ENCODE measurements at regions not wholly inside any gene's neighbourhood (a gene's known extent, or its start where the extent isn't known, plus 50 kb on each side); places are given as distances from the start of the nearest gene placed in this dataset.

DNA sequence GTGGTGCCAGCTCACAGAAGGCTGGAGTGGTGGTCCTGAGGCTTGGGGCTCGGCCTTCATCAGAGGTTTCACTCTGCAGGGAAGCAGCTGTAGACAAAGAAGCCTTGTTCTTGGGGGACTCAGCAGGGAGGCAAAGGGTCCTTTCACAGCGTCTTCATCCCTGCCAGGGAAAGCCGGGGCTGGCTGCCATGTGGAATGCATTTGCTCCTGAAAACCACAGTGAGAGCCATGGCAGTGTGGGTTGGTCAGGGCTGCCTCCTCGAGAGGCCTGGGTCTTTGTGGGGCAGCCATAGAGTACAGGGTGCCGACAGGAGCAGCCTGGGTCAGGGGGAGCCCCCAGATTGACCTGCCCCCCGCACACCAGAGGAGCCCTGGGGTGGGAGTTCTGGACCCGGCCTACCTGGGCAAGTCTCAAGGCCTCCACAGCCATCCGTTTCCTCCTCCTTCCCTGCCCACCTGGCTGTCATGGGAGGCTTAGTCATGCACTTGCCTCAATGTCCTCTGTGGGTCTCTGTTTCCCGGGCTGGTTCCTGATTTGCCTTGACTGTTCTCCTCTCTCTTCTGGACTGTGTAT lies 144.0 kb downstream of the CDC5L start:
- intact Hi-C loops (cut with micrococcal nuclease), result no loop called here

DNA sequence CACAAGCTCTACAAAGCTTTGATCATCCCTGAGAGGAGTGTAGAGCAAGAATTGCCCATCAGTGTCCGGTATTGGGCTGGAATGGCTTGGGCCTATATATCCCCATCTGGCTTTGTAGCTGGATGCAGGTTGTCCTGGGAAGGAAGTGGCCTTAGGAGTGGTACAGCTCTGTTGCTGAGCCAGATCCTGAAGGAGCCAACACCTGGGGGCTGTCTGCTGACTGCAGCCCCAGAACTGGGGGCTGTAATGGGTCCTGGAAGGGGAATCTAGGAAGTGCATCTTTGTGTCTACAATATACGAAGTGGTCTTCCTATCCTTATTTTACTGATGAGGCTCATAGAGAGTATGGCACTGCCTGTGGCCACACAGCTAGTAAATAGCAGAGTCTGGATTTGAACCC lies 145.9 kb downstream of the CDC5L start:
- intact Hi-C loops (cut with micrococcal nuclease), result no loop called here

DNA sequence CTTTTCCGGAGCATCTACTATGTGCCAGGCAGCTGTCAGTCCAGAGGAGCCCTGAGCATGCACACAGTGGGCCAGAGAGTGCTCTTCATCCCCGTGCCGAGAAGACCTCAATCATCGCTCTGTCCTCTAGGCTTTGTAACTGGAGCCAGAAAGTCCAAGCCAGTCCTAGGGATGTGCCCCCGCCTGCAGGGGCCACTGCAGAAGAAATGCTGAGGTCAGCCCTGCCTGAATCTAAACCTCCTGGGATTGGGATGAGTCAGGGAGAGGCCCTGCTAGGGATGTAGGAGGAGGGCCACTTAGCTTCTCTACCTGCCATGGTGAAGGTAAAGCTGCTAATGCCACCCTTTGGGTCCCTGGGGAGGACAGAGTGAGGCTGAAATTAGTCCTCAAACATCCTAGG lies 146.8 kb downstream of the CDC5L start:
- intact Hi-C loops (cut with micrococcal nuclease), result no loop called here

DNA sequence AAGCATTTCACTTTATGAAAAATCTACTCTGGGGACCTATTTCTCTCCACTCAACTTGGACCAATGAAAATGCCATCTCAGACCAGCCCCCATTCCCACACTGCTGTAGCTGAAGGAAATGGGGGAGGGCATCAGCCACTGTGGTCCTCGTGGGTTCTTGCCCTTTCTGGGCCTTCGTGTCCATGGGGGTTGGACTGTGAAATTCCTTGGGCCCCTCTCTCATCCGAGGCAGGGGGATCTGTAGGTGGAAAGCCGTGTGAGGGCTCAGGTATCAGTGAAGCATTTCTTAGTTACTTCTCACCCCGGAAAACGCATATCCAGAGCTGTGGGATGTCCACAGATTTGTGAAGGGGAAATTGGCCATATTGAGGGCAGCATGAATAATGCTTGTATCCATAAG lies 147.9 kb downstream of the CDC5L start:
- intact Hi-C loops (cut with micrococcal nuclease), result no loop called here

DNA sequence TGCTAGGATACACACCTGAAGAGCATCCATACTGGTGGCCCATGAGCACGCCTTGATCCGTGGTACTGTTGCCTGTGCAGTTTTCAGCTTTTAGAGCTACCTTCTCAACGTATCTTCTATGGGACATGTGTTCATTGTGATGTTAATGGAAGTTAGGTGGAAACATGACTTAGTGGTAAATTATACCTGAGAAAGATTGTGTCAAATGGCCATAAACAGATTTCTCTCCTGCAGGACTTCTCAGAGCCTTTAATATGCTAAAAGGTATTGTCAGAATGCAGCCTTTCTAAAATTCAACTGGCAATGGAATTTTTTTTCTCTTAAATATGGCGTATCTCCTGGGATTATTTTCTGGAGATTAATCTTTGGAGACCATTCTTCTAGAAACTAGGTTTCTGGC lies 148.5 kb downstream of the CDC5L start:
- intact Hi-C loops (cut with micrococcal nuclease), result no loop called here

DNA sequence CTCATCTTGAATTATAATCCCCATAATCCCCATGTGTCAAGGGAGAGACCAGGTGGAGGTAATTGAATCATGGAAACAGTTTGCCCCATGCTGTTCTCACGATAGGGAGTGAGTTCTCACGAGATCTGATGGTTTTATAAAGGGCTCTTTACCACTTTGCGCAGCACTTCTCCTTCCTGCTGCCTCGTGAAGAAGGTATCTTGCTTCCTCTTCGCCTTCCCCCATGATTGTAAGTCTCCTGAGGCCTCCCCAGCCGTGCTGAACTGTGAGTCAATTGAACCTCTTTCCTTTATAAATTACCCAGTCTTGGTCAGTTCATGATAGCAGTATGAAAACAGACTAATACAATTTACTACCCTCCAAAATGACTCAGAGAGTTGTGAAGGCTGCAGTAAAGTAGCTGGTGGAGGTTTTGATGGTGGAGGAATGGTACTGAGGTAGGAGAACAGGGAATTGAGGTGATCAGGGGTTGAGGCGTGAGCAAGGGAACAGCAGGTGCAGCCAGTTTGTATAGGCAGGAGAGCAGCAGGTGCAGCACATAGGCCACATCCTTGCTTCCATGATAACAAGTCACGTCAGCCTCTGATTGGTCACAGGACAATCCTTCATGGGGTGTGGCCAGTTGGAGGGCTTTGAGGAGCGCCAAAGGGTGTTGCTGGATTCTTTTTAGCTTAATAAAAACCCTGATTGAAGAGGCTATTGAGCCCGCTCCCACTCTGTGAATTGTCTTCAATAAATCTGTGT lies 150.0 kb downstream of the CDC5L start:
- intact Hi-C loops (cut with micrococcal nuclease), result no loop called here

DNA sequence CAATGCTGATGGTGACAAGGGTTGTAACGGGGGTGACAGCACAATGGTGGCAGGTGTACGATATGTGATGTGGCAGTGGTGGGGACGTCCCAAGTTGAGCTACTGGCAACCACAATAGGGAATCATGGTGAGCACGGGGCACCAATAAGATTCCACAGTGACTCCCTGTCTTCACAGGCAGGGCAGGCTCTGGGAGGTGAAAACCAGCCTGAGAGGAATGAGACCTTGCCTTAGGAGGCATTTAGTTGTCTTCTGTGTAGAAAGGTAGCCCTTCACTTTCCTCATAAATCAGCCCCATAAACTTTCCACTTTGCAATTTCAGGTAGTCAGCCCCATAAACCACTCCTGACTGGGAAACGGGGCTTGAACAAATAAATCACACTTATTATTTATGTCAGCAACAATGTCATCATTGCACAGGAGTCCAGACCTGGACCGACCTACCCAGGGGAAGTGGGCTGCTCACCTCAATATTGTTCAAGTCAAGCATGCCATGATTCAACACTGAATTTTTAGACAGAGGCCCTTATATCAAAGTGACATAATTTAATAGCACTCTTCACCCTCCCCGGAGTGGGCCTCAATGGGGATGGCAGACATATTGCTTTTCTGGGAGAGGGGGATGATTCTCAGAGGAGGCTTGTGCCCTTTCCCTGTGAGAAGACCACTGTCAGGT lies 150.8 kb downstream of the CDC5L start:
- intact Hi-C loops (cut with micrococcal nuclease), result no loop called here

DNA sequence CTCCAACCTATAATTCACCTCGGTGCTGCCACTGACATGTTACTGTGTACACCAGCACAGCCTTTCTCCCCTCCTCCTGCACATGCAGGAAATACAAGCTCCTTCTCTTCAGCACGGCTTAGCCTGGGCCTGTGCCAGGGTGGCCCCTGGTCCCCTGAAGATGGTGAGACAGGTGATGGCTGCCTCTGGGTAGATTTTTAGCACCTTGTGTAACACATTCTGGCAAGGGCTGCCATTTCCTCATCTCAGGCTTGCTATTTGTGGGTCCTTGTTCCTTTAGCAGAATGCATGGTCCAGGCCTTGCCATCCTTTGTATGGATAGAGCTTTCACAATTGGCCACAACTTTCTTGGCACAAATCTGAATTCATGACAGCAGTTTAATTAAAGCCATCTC lies 151.3 kb downstream of the CDC5L start:
- intact Hi-C loops (cut with micrococcal nuclease), result no loop called here

DNA sequence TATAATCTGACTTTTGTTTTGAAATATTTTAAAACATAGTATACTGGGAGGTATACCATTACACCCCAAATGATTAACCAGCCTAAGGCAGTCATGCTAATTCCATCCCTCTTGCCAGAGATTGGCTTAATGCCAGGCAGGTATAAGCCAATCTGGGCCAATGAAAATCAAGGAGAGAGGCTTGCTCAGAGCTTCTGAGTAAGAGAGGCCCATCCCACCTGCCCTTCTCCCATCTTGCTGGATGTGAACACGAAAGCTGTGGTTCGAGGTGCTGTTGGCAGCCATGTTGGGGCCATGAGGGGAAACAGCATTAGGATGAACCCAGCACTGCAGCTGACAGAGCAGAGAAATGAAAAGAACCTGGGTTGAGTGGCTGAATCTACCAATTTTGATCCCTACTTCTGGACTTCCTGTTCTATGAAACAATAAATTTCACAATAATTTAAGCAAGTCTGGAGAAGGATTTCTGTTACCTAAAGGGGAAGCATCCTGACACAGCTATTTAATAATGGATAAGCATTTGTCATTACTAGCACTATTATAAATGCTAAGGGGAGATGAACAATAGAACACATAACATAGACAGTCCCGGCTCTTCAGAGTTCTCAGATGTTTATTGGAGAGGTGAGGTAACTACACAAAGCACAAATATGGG lies 152.3 kb downstream of the CDC5L start:
- intact Hi-C loops (cut with micrococcal nuclease), result no loop called here

DNA sequence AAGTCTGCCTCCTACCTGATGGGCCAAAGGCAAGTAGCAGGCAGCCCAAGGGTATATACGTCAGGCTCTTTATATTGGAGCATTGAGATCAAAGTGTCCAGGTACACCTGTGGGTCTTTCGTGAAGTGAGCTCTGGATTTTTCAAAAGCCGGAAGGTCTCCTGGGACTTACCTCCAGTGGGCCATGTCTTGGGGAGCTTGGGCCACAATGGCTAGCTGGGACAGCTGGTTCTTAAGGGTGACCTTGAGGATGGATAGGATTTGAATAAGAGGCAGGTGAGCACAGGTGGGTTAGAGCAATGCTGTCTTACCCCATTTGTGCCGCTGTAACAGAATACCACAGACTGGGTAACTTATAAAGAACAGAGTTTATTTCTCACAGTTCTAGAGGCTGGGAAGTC lies 153.4 kb downstream of the CDC5L start:
- intact Hi-C loops (cut with micrococcal nuclease), result no loop called here

DNA sequence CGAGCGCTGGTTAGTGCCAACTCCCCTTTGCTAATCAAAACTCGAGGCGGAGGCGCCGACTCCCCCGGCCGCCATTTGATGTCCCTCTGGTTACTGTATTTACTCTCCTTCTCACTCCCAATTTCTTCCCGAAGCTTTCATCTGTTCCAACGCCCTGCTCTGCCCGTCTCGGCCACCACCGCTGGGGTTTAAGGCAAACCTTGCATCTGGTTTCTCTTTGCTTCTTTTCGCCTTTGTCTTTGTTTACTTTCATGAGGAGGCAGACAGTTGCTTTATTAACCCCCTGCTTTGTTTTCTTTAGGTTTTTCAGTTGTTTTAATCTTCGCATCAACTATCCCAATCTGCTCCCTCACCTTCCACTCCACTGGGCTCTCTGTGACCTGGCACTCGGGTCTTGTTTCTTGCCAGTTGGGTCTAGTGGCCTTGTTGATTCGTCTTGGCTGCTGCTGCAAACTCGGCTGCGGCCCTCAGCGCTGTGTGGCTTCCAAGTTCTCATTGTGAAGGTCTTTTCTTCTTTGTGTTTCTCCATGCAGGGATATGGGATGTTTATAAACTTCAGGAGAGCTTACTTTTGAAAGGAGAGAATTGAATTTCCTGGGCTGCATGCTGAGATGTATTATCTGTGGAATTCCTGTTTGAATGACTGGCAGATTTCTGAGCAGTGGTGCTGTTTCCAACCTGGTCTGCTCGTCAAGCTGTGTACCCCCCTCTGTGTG lies 155.1 kb downstream of the CDC5L start:
- intact Hi-C loops (cut with micrococcal nuclease), result no loop called here

DNA sequence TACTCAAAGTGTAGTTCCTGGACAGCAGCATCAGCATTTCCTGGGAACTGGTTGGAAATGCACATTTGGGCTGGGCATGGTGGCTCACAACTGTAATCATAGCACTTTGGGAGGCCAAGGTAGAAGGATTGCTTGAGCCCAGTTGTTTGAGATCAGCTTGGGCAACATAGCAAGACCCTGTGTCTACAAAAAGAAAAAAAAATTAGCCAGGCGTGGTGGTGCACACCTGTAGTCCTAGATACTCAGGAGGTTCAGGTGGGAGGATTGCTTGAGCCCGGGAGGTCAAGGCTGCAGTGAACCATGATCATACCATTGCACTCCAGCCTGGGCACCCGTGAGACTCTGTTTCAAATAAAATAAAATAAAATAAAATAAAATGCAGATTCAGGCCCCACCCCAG lies 156.2 kb downstream of the CDC5L start:
- intact Hi-C loops (cut with micrococcal nuclease), result no loop called here

DNA sequence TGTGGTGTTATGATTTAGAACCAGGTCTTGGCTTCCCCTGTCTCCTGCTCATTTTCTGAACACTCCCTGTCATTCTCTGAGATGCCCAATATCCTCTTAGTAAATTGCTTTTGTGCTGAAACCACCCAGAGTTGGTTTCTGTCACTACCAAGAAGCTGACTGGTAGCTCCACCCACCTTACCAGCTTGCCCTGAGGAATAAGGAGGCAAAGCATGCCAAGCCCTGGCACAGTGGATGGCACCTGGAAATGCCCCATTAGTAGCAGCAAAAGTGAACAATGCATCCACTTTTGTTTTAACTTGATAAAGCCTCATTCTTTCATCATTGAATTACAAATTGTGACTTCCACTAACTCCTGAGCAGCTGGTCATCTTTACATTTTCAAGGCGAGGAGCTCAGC lies 157.7 kb downstream of the CDC5L start:
- intact Hi-C loops (cut with micrococcal nuclease), result no loop called here

DNA sequence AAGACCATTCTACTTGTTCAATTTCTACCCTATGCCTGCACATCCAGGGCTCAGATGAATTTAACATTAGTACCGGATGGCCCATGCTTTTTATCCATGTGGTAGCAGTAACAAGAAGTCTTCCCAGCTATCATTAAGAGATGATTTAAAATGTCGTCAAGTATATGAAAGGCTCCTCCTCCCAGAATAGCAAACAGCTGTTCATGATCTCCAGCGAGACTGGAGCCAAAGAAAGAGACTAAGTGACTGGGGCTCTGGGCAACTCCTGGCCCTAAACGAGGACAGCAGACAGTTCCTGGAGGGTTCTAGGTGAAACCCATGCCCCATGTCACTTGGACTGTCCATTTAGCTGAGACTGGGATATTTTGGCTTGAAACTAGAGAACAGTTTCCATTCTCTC lies 160.8 kb downstream of the CDC5L start:
- intact Hi-C loops (cut with micrococcal nuclease), result no loop called here

DNA sequence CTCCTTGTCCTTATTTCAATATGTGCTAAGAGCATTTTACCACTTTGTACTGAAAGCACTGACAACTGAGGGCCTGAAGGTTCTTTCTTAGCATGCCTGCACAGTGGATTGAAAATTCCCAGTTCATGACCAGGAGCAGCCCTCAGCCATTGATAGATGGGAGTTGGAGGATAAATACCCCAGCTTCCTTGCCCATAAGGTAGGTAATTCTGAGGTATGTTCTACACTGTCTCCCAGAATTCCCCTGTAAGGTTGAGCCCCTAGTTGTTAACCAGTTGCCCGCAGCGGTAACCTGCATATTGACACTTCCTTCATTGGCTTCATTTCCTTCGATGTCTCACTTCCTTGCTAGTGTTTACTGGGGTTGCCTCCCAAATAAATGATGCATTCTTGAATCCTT lies 162.0 kb downstream of the CDC5L start:
- intact Hi-C loops (cut with micrococcal nuclease), result no loop called here

DNA sequence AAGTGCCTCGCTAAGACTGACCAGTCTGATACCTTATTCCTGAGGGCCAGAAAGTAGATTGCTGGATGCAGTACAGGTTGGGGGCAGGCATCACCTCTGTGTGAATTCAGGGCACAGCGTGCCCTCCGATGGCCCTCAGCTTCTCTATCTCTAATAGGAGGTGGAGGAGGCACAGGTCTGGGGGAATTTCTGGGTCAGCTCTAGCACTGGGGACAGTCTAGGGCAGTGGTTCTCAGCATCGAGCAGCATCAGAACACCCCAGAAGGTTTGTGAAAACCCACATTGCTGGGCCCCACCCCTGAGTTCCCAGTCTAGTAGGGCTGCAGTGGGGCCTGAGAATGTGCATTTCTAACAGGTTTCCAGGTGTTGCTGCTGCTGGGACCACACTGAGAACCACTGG lies 166.7 kb downstream of the CDC5L start:
- intact Hi-C loops (cut with micrococcal nuclease), result no loop called here

DNA sequence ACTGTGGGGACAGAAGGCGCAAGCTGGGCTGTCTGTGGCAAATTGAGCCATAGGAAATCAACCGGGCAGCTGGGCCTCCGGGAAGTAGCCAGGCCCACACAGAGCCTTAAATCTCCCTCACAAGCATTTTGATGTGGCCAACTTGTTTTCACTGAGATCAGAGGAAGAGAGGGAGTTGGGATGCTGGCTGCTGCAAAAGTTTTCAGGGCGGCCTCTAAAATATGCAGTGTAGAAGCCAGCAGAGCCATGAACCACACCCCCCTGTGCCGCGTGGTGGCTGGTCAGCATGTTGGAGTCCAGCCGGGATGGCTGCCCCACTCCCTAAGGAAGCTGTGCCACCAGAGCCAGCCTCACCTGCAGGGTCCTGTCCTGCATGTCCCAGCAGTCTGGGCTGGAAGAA lies 167.4 kb downstream of the CDC5L start:
- intact Hi-C loops (cut with micrococcal nuclease), result no loop called here

DNA sequence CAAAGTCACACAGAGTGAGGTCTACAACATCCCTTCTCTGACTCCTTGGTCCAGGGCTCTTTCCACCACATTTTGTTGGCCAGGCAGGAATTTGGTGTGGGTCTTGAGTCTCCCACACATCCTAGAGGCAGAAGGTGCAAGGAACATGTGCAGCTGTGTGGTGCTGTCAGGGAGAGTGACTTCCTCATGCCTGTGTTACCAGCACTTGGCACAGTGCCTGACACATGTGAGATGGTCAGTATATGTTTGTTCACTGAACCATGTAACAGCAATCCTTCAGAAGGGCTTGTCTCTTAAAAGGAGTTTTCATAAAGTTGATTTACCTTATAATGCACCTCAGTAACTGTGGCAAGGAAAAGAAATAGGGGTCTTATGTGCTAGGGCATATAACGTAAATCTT lies 168.5 kb downstream of the CDC5L start:
- intact Hi-C loops (cut with micrococcal nuclease), result no loop called here

DNA sequence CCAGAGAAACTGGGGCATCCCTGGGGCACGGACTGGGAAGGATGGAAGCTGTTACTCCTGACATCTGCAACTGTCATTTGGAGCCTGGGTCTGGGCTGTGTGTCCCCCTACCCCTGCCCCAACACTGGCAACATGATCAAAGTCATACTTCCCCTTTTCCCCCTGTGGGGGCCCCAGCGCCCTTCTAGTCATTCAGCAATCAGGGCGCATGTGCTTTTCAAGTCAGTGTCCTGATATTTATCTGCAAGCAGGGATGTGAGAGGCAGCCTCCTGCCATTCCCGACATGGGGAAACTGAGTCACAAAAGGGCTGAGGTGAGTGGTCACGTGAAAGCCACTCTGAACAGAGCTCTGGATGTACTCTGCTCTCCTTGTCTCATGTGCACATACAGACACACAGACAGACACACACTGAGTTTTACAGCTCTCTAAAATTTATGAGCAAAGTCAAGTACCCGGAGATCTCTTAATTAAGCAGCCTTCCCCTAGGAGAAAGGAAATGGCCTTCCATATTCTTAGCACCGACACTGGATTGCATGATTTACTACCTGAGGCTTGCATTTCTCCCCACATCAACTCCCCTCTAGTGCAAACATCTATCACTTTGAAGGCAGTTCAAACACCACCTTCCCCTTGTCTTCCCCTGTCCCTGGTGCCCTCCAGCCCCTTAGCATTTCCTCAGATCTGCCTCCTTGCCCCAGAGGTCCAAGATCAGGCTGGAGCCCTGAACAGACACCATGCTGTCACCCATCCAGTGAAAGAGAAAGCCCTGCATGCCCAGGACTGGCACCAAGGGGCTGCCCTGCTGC lies 170.7 kb downstream of the CDC5L start:
- intact Hi-C loops (cut with micrococcal nuclease), result no loop called here

DNA sequence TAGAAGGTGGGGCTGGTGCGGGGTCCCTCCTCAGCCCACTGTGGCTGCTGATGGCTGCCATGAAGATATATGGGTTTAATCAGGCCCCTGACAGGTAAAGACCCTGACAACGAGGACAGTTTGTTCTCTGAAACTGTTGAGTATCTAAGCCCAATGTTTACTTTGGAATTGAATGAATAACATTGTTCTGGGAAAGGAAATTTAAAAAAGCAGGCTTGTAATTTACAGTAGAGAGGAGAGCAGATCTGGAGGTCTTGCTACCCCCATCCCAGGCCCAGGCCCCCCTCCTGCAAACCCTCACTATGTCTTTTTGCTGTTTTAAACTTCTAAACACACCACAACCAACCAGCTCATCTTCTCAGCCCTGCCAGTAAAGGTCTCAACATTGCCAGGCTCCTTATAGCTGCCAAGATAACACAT lies 171.3 kb downstream of the CDC5L start:
- intact Hi-C loops (cut with micrococcal nuclease), result no loop called here

All from T-helper 2 cell treated with Interferon-gamma antibody and Interleukin-4, amounts not matched to agents 100 ng/mL and 5 ng/mL, for 36 hours (primary cell).